OCI-LY7 (cell line): ENCODE measurements at regions not wholly inside any gene's neighbourhood (a gene's known extent, or its start where the extent isn't known, plus 50 kb on each side); places are given as distances from the start of the nearest gene placed in this dataset.

Source experiments
- CTCF ChIP-seq: fragments of 200-600 bp; sonication (generic); conservative IDR thresholded peaks from 2 replicates; pipeline ENCODE4 v1.5.1; 2014; ENCODE audit warnings: mild to moderate bottlenecking, antibody characterized with exemption, low read length, moderate library complexity, mixed read lengths
- EZH2phosphoT487 ChIP-seq: fragments of 200-600 bp; sonication (generic); IDR thresholded peaks from 2 replicates; pipeline ENCODE4 v1.6.1; 2018; ENCODE audit warnings: low read depth, borderline replicate concordance, mild to moderate bottlenecking, mixed run types, antibody characterized with exemption, low read length, moderate library complexity, mixed read lengths

DNA sequence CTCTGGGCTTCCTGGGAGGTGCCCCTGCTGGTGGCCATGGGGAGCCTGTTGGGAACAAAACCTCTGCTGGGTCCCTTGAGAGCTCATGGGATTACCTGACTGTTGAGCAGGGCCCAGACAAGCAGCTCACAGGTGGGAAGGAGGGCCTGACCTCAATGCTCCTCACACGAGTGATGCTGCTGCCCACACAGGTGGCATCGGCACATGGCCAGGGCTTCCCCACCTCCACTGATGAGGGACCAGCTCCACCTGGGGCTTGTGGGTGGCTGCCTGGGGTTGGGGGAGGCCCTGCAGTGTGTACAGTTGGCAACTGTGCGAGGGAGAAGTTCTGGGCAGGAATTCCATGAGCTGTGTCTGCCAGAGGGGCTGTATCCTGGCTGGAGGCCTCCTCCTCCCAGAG, 87.8 kb upstream of the NLRP1 start:
- TF ChIP-seq CTCF (no peak), EZH2phosphoT487 (no peak)
